ENCODE measurements at regions not wholly inside any gene's neighbourhood (a gene's known extent, or its start where the extent isn't known, plus 50 kb on each side); places are given as distances from the start of the nearest gene placed in this dataset.

DNA sequence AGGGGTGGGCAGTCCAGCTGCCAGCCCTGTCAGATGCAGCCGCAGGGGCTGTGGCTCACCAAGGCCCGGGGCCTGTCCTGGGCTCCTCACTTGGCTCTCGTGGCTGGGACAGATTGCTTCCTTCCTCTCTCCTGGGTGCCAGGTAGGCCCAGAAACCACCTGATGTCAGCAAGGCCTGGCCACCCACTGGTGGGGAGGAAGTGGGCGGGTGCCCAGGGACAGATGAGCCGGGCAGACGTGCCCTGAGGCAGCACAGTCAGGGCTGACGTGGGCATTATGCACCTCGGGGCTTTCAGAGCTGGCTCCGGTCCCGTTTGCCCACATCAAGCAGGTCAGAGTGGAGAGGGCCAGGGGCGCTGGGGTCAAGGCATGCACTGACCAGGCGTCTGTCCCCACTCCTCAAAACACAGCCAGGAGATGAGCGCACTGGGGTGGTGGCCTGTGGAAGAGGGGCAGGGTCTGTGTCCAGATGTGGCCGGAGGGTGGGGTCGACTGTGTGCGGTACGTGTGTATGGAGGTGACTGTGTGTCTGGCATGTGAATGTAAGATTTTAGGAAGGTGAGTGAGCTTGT is 133.2 kb upstream of the PTPN1 start:
- no peak for DNase-seq (ENCODE audit: low spot score)

DNA sequence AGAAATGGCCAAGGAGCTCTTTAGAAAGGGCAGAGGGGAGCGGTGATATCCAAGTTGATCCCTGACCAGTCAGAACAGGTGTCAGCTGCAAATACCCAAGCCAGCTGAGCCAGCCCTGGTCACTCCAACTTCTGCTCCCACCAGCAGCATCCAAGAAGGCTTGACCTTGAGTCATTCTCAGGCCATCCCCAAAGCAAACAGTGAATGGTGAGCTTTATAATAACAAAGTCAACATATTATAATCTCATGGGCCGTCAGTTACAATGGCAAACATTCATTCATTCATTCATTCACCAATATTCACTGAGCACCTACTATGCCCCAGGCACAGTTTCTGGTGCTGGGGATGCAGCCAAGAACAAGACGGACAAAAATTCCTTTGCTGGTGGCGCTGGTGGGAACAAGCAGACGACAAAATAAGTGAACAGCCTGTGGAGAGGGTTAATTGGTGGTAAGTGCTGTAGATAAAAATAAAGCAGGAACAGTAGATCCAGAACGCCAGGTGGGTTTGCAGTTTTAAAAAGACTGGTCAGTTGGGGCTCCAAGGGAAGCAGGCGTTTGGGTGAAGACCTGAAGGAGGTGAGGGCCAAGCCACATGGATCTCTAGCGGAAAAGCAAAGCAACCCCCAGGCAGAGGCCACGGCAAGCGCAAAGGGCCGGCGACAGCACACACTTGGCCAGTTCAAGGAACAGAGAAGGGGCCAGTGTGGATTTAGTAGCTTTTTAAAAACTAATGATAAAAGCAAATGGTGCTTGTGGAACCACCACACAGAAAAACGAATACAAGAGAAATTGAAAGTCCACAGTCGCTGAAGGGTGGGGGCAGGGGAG is 131.8 kb upstream of the PTPN1 start:
- DNase-seq (ENCODE audit: low spot score): no peak

DNA sequence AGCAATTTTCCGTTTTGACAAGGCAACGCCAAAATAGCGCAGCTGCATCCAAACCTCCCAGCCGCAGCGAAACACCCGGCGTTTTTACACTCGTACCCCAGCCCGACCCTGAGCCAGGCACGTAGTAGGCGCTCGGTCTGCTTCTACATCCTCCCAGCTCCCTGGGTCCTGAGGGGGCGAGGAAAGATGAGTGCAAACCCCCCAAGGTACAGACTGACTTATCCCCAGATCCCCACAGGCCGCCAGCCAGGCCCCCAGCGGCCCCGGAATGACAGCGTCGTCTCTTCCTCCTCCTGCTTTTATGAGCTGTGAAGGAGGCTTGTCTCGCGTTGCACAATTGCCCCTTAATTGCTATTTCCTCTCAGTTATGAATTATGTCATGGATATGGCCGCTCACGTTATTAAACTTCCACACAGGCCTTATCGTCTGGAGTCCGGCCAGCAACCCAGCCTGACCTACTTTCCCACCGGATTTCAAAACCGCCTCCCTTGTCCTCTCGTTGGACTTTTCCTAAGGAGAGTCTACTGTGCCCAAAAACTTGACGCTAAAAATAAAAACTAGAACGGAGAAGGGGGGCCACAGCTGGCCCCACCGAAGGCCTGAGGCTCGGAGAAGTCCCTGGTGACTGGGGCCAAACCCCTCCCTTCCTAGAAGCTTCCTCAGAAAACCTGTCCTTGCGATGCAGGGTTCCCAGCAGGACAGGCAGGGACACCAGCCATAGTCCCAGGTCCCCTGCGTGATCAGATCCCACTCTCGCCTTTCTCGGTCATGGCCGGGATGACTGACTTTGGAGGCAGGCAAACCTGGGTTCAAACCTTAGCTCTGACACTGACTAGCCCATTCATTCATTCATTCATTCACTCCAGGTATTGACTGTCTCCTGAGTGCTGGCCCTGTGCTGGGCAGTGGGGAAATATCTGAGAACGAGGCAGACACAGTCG is 130.9 kb upstream of the PTPN1 start:
- no peak for DNase-seq (ENCODE audit: low spot score)

DNA sequence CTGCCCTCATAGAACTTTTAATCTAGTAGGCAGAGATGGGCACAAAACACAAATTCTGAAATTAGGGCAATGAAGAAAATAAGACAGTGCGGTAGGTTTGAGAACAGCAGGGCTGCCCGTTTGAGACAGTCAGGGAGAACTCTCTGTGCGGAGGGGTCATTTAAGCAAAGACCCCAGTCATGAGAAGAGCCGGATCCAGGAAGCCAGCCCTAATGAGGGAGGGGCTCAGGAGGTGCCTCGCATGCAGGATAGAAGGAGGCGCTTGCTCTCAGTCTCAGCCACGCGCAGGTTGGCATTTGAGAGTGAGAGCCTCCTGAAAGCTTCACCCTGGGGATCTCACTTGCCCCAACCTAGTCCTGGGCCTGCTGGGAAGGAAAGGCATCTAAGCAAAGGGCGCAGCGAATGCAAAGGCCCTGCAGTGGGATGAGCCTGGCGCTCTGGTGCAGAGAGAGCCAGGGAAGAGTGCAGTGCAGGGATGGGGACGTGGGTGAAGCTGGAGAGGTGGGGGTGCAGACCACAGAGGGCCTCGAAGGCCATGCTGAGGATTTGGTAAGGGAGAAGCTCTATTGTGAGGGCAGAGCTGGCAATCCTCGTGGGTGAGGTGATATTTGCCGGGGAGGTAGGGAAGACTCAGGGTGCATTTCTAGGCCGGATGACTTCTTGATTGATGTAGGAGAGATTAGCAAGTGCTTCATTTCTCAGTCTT is 130.0 kb upstream of the PTPN1 start:
- DNase-seq (ENCODE audit: low spot score): no peak

DNA sequence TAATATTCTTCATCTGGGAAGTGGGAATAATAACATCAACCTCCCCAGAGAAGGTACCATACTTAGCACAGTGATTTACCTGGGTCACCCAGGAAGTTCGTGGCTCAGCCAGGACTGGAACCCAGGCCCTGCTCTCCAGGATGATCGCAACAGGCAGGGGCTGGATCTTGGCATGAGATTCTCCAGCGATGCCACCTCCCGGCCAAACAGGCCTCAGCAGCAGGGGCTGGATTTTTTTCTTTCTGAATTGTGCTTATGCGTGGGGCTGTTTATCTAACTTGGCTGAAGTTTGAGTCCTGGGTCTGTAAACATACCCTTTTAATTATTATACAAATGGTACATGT is 129.5 kb upstream of the PTPN1 start:
- DNase-seq (ENCODE audit: low spot score): peak; percentile 64

DNA sequence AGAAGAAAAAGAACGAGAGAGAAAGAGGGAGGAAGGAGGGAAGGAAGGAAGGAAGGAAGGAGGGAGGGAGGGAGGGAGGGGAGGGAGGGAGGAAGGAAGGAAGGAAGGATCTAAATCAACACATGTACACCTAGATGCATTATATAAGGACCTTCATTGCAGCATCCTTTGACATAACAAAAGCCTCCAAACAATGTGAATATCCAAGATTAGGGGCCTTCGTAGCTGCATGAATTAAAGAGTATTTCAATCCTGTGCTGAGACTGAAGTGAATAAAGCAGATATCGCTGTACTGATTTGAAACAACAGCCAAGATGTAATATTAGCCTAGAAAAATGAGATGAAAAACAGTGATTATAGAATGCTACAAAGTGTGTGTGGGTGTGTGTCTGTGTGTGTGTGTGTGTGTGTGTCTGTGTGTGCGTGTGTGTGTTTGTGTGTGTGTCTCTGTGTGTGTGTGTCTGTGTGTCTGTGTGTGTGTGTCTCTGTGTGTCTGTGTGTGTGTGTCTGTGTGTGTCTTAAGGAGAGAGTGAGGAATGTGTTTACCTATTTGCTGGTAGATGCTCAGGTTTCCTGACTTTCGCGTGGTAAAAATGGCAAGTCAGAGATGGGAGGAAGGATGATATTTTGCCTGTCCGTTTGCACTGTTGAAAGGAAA is 129.0 kb upstream of the PTPN1 start:
- no peak for DNase-seq (ENCODE audit: low spot score)

DNA sequence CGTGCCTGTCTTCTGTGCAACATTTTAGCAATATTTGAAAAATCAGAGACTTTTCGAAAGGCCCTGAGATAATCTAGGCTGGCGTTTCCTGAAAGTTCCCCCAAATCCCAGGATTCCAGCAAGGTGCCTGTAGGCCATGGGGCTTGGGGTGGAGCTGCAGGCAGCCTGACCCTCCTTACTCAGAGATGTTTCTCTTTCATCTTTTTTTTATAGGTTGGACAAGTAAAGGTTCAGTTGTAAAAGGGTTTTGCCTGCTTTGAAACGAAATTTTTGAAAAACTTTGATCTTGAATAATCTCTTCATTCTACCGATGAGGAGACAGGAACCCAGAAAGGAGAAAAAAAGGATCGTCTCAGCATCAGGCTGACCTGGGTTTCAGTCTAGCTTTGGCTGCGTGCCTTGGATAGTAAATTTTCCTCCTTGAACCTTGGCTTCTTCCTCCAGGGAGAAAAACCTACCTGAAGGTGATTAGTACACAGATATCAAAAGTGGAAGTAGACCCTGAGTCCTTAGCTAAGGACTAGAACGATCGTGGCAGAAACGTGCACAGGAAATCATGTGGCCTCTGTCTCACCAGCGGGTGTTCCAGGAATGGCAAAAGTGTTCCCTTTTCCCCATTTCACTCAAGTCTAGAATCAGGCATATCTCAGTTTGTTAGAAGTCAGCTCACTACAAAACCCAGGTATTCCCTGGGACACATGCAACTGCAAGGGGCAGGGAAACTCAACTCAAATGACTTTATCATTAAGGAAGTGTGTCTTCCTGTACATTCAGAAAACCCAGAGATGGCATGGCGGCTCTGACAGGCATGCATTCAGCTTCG is 128.2 kb upstream of the PTPN1 start:
- no peak for DNase-seq (ENCODE audit: low spot score)

DNA sequence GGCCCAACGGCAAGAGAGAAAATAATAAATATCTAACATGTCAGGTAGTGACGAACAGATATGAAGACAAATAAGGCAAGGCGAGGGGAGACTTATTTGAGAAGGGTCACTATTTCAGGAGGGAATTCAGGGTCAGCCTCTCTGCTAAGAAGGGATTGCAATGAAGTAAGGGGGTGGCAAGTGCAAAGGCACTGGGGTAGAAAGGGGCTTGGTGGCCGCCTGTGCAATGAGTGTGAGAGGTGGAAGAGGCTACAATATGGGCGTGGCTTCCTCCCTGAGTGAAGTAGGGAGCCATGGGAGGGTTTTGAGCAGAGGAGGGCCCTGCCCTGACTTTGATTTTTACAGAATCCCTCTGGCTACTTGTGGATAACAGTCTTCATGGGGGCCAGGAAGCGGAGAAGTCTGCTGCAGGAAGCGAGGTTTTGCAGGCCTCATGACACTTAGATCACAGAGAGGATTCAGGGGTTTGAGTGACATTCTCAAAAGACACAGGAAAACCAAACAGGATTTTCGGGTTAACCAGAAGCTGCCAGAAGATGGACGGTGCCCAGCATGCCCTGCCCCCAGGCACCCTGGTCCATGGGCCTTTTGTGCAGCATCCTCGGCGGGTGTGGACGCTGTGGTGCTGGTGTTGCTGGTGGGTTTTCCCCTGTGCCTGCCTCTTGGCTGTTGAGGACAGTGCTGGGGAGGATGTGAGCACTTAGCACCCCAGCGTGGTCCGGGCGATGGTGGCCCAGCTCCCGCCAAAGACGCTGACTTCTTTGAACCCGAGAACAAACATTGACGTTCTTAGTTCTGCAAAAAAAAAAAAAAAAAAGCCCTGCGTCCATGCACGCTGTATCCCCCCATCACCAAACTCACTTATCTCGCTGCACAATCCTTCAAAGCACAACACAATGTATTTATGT is 124.2 kb upstream of the PTPN1 start:
- no peak for DNase-seq (ENCODE audit: low spot score)

DNA sequence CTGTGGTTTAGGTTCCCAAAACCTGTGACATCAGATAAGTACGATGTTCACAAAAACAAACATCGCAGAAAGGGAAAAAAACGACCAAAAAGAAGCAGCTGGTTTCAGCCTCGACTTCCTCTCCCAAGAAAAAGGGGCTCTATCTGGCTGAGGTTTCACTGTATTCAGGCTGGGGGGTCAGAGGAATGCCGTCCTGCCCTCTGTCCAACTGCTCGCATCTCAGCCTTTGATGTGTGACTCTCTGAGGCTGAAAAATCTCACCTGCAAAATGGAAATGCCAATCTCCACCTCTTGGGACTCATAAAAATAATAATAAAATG is 123.6 kb upstream of the PTPN1 start:
- DNase-seq (ENCODE audit: low spot score): no peak

DNA sequence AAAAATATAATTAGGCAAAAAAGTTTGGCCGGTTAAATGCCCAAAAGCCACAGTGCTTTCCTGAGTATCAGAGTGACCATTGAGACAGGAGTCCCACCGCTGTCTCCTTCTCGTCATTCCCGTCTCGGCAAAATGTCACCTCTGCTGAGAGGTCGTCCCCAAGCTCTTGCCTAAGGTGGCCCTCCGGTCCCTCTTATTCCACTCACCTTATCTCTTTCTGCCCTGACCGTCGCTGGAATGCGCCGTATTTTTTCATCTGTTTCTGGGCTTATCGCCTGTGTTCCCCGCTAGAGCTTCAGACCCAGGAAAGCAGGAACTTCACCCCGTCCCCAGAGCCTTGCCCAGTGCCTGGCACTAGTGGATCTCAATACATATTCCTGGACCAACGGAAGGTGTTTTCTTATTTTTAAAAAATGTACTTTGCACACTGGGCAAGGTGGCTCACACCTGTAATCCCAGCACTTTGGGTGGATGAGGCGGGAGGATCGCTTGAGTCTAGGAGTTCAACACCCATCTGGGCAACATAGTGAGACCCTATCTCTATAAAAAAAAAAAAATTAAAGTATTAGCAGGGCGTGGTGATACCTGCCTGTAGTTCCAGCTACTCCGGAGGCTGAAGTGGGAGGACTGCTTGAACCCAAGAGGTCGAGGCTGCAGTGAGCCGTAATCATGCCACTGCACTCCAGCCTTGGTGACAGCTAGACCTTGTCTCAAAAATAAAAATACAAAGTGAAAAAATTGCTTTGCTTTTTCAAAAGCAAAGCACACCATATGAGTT is 122.8 kb upstream of the PTPN1 start:
- no peak for DNase-seq (ENCODE audit: low spot score)

DNA sequence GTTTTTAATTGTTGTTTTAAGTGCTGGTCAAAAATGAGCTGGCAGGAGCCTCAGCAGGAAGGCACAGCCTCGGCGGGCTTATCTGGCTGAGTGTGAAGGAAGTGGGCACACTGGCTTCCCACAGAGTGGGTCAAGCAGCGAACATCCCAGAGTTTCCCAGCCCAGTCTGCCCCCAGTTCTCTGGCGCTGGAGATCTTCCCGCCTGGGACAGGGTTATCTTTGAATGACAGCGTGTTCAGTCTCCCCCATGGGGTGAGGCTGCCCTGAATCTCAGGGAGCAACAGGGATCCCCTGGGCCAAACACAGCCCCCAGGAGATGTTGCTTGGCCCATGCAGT is 122.2 kb upstream of the PTPN1 start:
- no peak for DNase-seq (ENCODE audit: low spot score)

DNA sequence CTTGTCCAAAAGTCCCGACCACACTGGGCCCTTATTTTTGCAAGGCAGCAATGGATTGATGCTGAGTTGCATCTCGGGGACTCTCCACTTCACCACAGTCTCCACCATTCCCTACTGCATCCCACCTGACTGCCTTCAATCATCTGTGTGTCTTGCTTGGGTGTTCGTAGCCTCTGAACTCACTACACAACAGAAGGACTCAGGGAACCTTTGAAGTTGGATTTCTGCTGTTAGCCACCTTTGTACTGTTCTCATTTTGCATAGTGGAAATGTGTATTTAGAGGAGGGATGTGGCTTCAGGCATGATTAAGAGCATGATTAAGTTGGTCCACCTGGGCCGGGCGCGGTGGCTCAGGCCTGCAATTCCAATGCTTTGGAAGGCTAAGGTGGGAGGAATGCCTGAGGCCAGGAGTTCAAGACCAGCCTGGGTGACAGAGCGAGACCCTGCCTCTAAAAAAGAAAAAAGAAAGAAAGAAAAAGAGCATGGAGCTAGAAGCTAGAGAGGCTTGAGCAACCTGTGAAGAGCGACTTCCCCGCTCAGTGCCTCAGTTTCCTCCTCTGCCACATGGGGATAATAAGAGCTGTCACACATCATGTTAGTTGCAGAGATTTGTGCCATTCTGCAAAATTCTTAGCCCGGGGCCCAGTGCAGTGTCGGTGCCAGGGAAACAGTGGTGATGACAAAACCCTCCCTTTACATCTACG is 121.3 kb upstream of the PTPN1 start:
- DNase-seq (ENCODE audit: low spot score): no peak

DNA sequence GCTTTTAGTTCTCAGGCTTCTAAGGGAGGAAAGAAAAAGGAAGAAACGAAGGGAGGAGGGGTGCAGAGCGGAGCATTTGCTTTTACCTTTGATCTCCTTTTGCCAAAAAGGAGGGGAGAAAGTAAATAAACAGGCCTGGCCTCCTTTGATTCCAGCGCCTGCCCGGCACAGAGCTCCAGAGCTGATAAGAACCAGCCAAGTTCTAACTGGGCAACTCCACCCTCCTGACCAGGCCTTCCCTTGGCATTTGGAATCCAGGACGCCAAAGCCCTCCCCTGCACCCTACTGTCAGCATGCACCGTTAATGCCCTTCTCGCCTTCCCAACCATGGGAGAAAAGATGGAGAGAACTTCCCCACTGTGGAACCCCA is 120.8 kb upstream of the PTPN1 start:
- no peak for DNase-seq (ENCODE audit: low spot score)

DNA sequence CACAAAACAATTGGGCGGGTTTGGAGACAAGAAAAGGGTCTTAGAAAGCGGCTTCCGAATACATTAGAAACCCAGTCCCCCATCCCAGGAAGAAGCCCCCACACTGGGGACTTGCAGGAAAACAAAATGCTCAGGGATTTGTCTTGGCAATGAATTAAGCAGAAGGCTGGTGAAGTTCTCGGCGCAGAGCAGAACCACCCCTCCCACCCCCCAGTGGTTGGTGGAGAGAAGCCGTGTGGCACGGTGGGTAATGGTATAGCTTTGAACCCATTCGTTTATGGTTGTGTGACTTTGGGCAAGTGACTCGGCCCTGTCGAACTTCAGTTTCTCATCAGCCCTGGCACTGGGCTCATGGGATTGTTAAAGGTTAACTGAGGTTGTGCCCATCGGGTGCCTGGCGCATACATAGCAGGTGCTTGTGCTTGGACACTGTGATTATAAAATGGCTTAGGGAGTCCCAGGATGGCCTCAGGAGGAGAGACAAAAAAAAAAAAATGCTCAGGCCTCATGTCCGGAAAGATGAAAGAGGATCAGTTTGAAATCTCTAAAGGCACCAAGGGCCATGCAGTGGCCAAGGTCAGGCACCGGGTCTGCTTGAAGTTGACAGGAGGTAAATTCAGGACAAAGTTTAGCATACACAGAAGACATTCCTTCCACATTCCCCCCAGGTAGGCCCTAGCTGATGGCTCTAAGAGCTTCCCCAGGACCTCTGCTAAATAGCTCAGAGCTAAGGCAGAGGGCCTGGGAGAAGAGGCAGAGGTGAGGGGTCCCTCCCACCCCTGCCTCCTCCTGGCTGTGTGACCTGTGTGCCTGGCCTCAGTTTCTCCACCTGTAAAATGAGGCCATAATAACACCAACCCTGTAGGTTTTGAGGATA is 120.1 kb upstream of the PTPN1 start:
- no peak for DNase-seq (ENCODE audit: low spot score)

DNA sequence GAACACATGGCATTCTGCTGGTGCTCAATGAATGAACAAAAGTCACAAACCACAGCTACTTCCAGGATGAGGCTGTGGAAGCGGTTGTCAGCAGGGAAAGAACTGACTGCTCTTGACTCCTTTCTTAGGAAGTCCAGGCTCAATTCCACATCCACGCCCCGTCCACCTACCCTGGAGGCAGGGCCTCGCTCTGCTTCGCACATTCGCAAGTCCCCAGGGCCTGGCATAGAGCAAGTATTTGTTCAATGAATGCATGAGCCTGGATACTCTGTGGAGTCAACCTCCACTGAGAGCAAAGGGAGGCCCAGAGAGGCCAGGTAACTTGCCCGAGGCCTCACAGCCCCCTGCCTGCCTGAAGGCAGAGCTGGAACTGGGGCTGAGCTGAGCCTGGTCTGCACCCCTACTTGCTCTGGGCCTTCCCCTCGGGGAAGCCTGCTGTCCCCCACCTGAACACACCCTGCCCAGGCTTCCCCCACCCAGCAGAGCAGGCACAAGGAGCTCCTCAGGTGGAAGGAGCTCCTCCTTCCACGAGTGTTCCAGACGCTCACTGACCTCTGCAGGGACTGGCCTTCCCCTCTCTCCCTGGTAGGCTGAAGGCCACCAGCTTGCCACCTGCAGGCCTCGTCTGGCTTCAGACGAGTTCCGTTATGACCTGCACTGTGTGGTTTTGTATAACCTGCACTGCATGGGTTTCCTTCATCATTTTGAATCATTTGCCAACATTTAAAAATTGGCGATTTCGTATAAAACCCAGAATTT is 119.3 kb upstream of the PTPN1 start:
- DNase-seq (ENCODE audit: low spot score): no peak

DNA sequence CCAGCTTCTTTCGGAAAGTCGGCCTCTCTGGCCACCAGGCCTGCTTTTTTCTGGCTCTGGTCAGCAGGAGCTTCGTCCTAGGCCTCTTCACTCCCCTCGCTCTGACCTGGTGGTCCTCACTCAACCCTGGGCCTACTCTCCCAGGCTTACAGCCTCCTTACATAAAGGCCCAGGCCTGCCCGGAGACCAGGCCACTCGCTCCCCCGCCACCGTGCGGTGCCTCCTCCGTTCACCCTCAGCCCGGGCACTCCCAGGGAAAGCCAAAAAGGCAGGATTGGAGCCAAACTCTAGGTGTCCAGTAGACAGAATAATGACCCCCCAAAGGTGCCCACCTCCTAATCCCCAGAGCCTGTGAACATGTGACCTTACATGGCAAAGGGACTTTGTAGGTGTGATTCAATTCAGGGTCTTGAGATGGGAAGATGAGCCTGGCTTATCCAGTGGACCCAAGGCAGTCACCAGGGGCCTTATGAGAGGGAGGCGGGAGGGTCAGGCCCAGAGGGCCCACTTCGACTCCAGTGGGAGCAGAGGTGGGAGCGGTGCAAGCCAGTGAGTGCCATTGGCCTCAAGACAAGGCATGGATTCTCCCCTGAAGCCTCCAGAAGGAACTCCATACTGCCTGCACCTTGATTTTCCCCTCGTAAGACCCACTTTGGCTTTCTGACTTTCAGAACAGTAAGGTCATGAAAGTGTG is 118.6 kb upstream of the PTPN1 start:
- no peak for DNase-seq (ENCODE audit: low spot score)

All from HuH-7.5 (cell line).